ENCODE measurements at regions not wholly inside any gene's neighbourhood (a gene's known extent, or its start where the extent isn't known, plus 50 kb on each side); places are given as distances from the start of the nearest gene placed in this dataset.

GRCh38 chr5:135641734-135642487, 63.1 kb upstream of the CXCL14 start:
- no peak for TF ChIP-seq EZH2 (IDR thresholded peaks at IDR 0.05; ENCODE audit: low read depth, unreplicated experiment)
- no peak for TF ChIP-seq CTCF (conservative IDR thresholded peaks at IDR 0.05; ENCODE audit: low read depth in 2 of 2)
- no peak for TF ChIP-seq CREB1 (CRISPR knock-in tag; IDR thresholded peaks at IDR 0.05; ENCODE audit: low read depth)
- no peak for TF ChIP-seq POLR2AphosphoS5 (IDR thresholded peaks at IDR 0.05; ENCODE audit: low read depth)
- TF ChIP-seq EZH2phosphoT487 (IDR thresholded peaks at IDR 0.05; ENCODE audit: unreplicated experiment): no peak
- no peak for TF ChIP-seq REST (IDR thresholded peaks at IDR 0.05; ENCODE audit: unreplicated experiment)
